GM12878 (cell line): ENCODE measurements at regions not wholly inside any gene's neighbourhood (a gene's known extent, or its start where the extent isn't known, plus 50 kb on each side); places are given as distances from the start of the nearest gene placed in this dataset.

ENCODE experiments used
- ATAC-seq: fragments of 200-7000 bp; cut with Tn5 transposase; 3 replicates; pipeline ENCODE4 v1.9.1; 2020; ENCODE audit warnings: mild to moderate bottlenecking, moderate library complexity
- BruUV-seq: library from RNA; stranded (reverse); fragments of 400-500 nt; replicated peaks from 2 replicates; lab custom pipeline; 2021; lab: Mats Ljungman, UMichigan
- CTCF ChIA-PET: fragments of 300-600 bp; sonication (Branson Sonifier 250); formaldehyde crosslinking; extraction: SDS; loops from one replicate; lab custom pipeline; 2021; ENCODE audit warnings: inconsistent platforms; lab: Yijun Ruan, JAX
- POLR2A ChIA-PET: fragments of 350-600 bp; formaldehyde crosslinking; extraction: SDS; loops from one replicate; lab custom pipeline; 2021; ENCODE audit warnings: inconsistent platforms; lab: Charles Lee
- RAD21 ChIA-PET: fragments of 300-600 bp; sonication (Branson Sonifier 250); formaldehyde crosslinking; loops from one replicate; lab custom pipeline; 2023; ENCODE audit warnings: antibody characterized with exemption; ENCODE audit not compliant: unreplicated experiment; lab: Charles Lee
- SMC1A ChIA-PET: fragments of 300-600 bp; sonication (Branson Sonifier 250); formaldehyde crosslinking; loops from one replicate; lab custom pipeline; 2023; ENCODE audit not compliant: unreplicated experiment, uncharacterized antibody; lab: Charles Lee
- DNase-seq: peaks from one replicate; pipeline ENCODE4 v3.0.0-alpha.2; 2011; ENCODE audit warnings: low read depth, low spot score
- FAIRE-seq: peaks from 3 replicates; lab custom pipeline; 2011; peaks lifted over from hg19 to GRCh38; lab: Jason Lieb, UNC
- H2AFZ ChIP-seq: 2 replicates; pipeline ENCODE4 v1.6.0; 2011; ENCODE audit warnings: low read depth, low read length, control low read depth; ENCODE audit not compliant: control insufficient read depth
- H3K27ac ChIP-seq: 2 replicates; pipeline ENCODE4 v1.5.1; 2011; ENCODE audit warnings: control low read depth; ENCODE audit not compliant: control insufficient read depth, insufficient read depth
- H3K27me3 ChIP-seq, 2 experiments: replicated peaks in 1 of 2; 2 replicates each; pipeline versions ENCODE4 v1.6.0 to v1.6.1; 2011; ENCODE audit warnings: low read length in 1 of 2; ENCODE audit not compliant: control insufficient read depth in 2 of 2, insufficient read depth in 2 of 2
- H3K36me3 ChIP-seq, 2 experiments: 2 replicates each; pipeline ENCODE4 v1.5.1; 2011; ENCODE audit warnings: low read length in 1 of 2; ENCODE audit not compliant: control insufficient read depth in 2 of 2, insufficient read depth in 2 of 2
- H3K4me1 ChIP-seq: 2 replicates; pipeline ENCODE4 v1.6.1; 2011; ENCODE audit warnings: mild to moderate bottlenecking, low read length, moderate library complexity, mixed read lengths; ENCODE audit not compliant: control insufficient read depth, insufficient read depth
- H3K4me2 ChIP-seq: 2 replicates; pipeline ENCODE4 v1.6.0; 2011; ENCODE audit warnings: control low read depth; ENCODE audit not compliant: control insufficient read depth, insufficient read depth
- H3K4me3 ChIP-seq: fragments of 200-600 bp; sonication (generic); 2 replicates; pipeline ENCODE4 v1.5.1; 2016
- H3K79me2 ChIP-seq: 2 replicates; pipeline ENCODE4 v1.6.0; 2011; ENCODE audit warnings: low read length; ENCODE audit not compliant: control insufficient read depth, insufficient read depth
- H3K9ac ChIP-seq: 2 replicates; pipeline ENCODE4 v1.8.0; 2011; ENCODE audit warnings: low read length, control low read depth, mixed read lengths; ENCODE audit not compliant: control insufficient read depth, insufficient read depth
- H3K9me3 ChIP-seq: replicated peaks from 3 replicates; pipeline ENCODE4 v1.5.1; 2011; ENCODE audit warnings: mild to moderate bottlenecking, low read length; ENCODE audit not compliant: control insufficient read depth, insufficient read depth
- H4K20me1 ChIP-seq: 2 replicates; pipeline ENCODE4 v1.6.0; 2011; ENCODE audit not compliant: control insufficient read depth, insufficient read depth
- BCL11A ChIP-seq: IDR thresholded peaks from 2 replicates; pipeline ENCODE4 v1.6.1; 2011; ENCODE audit warnings: low read depth, low read length
- CREB1 ChIP-seq: IDR thresholded peaks from 2 replicates; pipeline ENCODE4 v1.6.1; 2012; ENCODE audit warnings: low read depth, mild to moderate bottlenecking, inconsistent platforms
- DPF2 ChIP-seq: fragments of 450-650 bp; IDR thresholded peaks from 2 replicates; pipeline ENCODE4 v1.6.1; 2017; ENCODE audit warnings: mild to moderate bottlenecking
- E2F8 ChIP-seq: fragments of 450-650 bp; IDR thresholded peaks from 2 replicates; pipeline ENCODE4 v1.6.1; 2018; ENCODE audit warnings: mild to moderate bottlenecking, low read depth, moderate library complexity; ENCODE audit not compliant: partially characterized antibody
- ESRRA ChIP-seq: IDR thresholded peaks from 2 replicates; pipeline ENCODE4 v1.6.1; 2012; ENCODE audit warnings: mild to moderate bottlenecking, low read length, improper control_type of control experiment
- GATAD2B ChIP-seq: fragments of 450-650 bp; conservative IDR thresholded peaks from 2 replicates; pipeline ENCODE4 v1.6.1; 2017; ENCODE audit warnings: low read depth, mild to moderate bottlenecking, moderate library complexity
- HCFC1 ChIP-seq: fragments of 150-350 bp; IDR thresholded peaks from 2 replicates; pipeline ENCODE4 v1.6.1; 2014; ENCODE audit warnings: low read length
- IKZF2 ChIP-seq, 2 experiments: fragments of 450-650 bp; IDR thresholded peaks; 2 replicates each; pipeline ENCODE4 v1.6.1; 2017; ENCODE audit warnings: mild to moderate bottlenecking in 2 of 2, moderate library complexity in 2 of 2
- MAX ChIP-seq: IDR thresholded peaks from 2 replicates; pipeline ENCODE4 v1.6.1; 2012; ENCODE audit warnings: low read depth, low read length, improper control_type of control experiment
- MTA3 ChIP-seq: IDR thresholded peaks from 2 replicates; pipeline ENCODE4 v1.6.1; 2012; ENCODE audit warnings: low read length, inconsistent platforms, borderline replicate concordance
- NFXL1 ChIP-seq: fragments of 450-650 bp; IDR thresholded peaks from 2 replicates; pipeline ENCODE4 v1.6.1; 2017; ENCODE audit warnings: antibody characterized with exemption, mild to moderate bottlenecking, borderline replicate concordance
- NKRF ChIP-seq: fragments of 450-650 bp; conservative IDR thresholded peaks from 2 replicates; pipeline ENCODE4 v1.6.1; 2017; ENCODE audit warnings: mild to moderate bottlenecking, moderate library complexity
- NR2F1 ChIP-seq: fragments of 450-650 bp; conservative IDR thresholded peaks from 2 replicates; pipeline ENCODE4 v1.6.1; 2017; ENCODE audit warnings: mild to moderate bottlenecking
- POLR2AphosphoS2 ChIP-seq: IDR thresholded peaks from 2 replicates; pipeline ENCODE4 v1.6.1; 2011; ENCODE audit warnings: low read depth, mild to moderate bottlenecking, low read length, improper control_type of control experiment, moderate library complexity
- RFX5 ChIP-seq: IDR thresholded peaks from 2 replicates; pipeline ENCODE4 v1.6.1; 2011; ENCODE audit warnings: low read depth, low read length, improper control_type of control experiment
- SIN3A ChIP-seq: IDR thresholded peaks from 2 replicates; pipeline ENCODE4 v1.6.1; 2012; ENCODE audit warnings: low read depth, low read length, improper control_type of control experiment
- SP1 ChIP-seq: IDR thresholded peaks from one replicate; pipeline ENCODE4 v1.6.1; 2011; ENCODE audit warnings: low read depth, low read length
- WGBS: methylation state at CpG from one replicate; pipeline ENCODE4 v1.1.6; 2016; ENCODE audit warnings: low lambda C conversion rate; ENCODE audit not compliant: insufficient replicate concordance, insufficient coverage; ENCODE audit errors: missing lambda C conversion rate; 5-methylcytosine and 5-hydroxymethylcytosine counted together
- in situ Hi-C: fragments of 300-500 bp; cut with MboI; formaldehyde crosslinking; loops from 9 replicates; pipeline ENCODE4 v1.14.3; 2018; ENCODE audit warnings: mixed read lengths
- intact Hi-C: fragments of 100-400 bp; cut with micrococcal nuclease; formaldehyde crosslinking; loops from one replicate; pipeline ENCODE4 v1.14.2; 2022; ENCODE audit not compliant: unreplicated experiment

GRCh38 chr9:135391759-135392158, 87.8 kb upstream of the PPP1R26 start (continued):
- no peak for TF ChIP-seq E2F8

GRCh38 chr9:135392511-135392910, 87.1 kb upstream of the PPP1R26 start:
- no peaks in the 10 kb centered on the region for H3K36me3 ChIP-seq
- DNase-seq: no peak
- H3K9me3 ChIP-seq: no peaks in the 10 kb centered on the region; the same call in 2 of the 3 replicates
- in situ Hi-C loops: no loop called here
- intact Hi-C loops: no loop called here
- RAD21 ChIA-PET: no interaction called here
- no peak overlapping the region for H3K4me2 ChIP-seq
- no peak overlapping the region for H3K9ac ChIP-seq
- no peaks in the 10 kb centered on the region for H4K20me1 ChIP-seq
- CTCF ChIA-PET: no interaction called here
- no TSS peak for BruUV-seq
- H3K27me3 ChIP-seq: no peaks in the 10 kb centered on the region
- WGBS: 4% methylated on average over 9 of the region's 9 CpGs
- TF ChIP-seq POLR2AphosphoS2 (no peak), HCFC1 (no peak), GATAD2B (no peak), RFX5 (no peak), DPF2 (no peak), NFXL1 (no peak), NKRF (no peak), IKZF2 (IDR thresholded peaks at IDR 0.05) (no peak), SIN3A (no peak), MTA3 (no peak), ESRRA (no peak), SP1 (no peak), CREB1 (no peak), NR2F1 (no peak), MAX (no peak), BCL11A (no peak)
- no peak overlapping the region for H3K27ac ChIP-seq
- SMC1A ChIA-PET: no interaction called here
- H3K79me2 ChIP-seq: no peaks in the 10 kb centered on the region
- H3K4me1 ChIP-seq: no peaks in the 10 kb centered on the region
- H3K4me3 ChIP-seq: no peak overlapping the region
- POLR2A ChIA-PET: no interaction called here
- no peak overlapping the region for H2AFZ ChIP-seq
- ATAC-seq: no peak
- no peak for FAIRE-seq
